22Rv1 (cell line): ENCODE measurements at regions not wholly inside any gene's neighbourhood (a gene's known extent, or its start where the extent isn't known, plus 50 kb on each side); places are given as distances from the start of the nearest gene placed in this dataset.

ENCODE experiments used
- ZFX ChIP-seq: fragments of 450-650 bp; IDR thresholded peaks from 2 replicates; pipeline ENCODE4 v1.6.1; 2017; ENCODE audit warnings: antibody characterized with exemption, borderline replicate concordance
- TF ChIP-seq, protein P1 (sequence below): fragments of 450-650 bp; IDR thresholded peaks from 2 replicates; pipeline ENCODE4 v1.5.1; 2017; ENCODE audit warnings: mild to moderate bottlenecking

DNA sequence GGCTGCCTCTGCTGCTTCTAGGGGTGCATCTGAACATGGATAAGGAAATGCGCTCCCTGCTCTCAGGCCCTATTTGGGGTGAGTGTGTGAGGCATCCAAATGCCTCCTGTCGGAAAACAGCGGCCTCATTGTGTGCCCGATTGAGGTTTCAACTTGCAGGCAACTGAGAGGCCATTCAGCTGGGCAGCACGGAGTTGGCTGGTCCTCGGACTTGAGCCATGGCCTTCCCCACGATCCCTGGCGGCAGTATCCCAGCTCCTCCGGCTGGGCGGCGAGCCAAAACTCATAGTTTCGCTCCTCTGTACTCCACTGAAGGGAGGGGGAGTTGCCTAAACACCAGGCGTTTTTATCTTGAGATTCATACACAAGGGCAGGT lies 597.3 kb upstream of the SGCD start:
- TF ChIP-seq, protein P1, sequence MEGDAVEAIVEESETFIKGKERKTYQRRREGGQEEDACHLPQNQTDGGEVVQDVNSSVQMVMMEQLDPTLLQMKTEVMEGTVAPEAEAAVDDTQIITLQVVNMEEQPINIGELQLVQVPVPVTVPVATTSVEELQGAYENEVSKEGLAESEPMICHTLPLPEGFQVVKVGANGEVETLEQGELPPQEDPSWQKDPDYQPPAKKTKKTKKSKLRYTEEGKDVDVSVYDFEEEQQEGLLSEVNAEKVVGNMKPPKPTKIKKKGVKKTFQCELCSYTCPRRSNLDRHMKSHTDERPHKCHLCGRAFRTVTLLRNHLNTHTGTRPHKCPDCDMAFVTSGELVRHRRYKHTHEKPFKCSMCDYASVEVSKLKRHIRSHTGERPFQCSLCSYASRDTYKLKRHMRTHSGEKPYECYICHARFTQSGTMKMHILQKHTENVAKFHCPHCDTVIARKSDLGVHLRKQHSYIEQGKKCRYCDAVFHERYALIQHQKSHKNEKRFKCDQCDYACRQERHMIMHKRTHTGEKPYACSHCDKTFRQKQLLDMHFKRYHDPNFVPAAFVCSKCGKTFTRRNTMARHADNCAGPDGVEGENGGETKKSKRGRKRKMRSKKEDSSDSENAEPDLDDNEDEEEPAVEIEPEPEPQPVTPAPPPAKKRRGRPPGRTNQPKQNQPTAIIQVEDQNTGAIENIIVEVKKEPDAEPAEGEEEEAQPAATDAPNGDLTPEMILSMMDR: no peak
- TF ChIP-seq ZFX: no peak
